ENCODE measurements at regions not wholly inside any gene's neighbourhood (a gene's known extent, or its start where the extent isn't known, plus 50 kb on each side); places are given as distances from the start of the nearest gene placed in this dataset.

DNA sequence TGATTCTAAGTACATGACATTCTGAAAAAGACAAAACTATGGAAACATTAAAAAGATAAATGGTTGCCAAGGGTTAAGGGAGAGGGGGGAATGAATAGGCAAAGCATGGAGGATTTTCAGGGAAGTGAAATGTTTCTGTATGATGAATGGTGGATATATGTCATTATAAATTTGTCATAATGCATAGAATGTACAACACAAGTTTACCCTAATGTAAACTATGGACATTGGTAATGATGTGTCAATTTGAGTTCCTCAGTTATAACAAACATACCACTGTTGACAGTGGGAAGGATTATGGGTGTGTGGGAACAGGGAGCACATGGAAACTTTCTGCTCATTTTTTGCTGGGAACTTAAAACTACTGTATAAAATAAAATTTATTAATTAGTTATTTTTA lies 427.1 kb upstream of the ESRRG start:
- TF ChIP-seq CTCF (IDR thresholded peaks at IDR 0.05) (no peak), POLR2A (IDR thresholded peaks at IDR 0.05) (no peak)
